Posterior vena cava (tissue), 2 donors: ENCODE measurements at regions not wholly inside any gene's neighbourhood (a gene's known extent, or its start where the extent isn't known, plus 50 kb on each side); places are given as distances from the start of the nearest gene placed in this dataset.

Experiments
- DNase-seq: peaks from one replicate; pipeline ENCODE4 v3.0.0-alpha.2; 2020; ENCODE audit warnings: low spot score
- intact Hi-C, 2 donors: fragments of 100-400 bp; cut with DNase I; formaldehyde crosslinking; loops; one replicate each; pipeline versions ENCODE4 v1.14.1 to v1.14.2; 2022 to 2023
- donor health status: DM: yes; HTN: yes; CAD: no.
- donor health status: DM: yes; HTN: yes; CAD: no.

DNA sequence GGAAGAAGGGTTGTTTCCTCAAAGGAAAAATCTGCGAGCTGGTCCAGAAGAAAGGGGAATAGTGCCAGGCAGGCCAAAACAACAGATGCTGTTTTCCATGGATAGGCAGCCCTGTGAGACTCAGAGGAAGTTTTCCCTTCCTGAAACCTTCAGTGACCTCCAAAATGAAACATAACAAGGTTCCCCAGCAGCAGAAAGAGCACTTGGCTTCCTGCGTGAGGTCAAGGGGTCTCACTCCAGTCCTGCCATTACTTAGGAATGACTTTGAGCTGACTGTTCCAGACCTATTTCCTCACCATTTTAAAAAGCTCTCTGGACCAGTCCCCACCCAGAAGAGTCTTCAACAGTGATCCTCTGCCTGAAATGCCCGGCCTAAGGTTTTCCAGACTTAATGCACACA, 104.6 kb upstream of the IPO5 start:
- DNase-seq, result no peak
- intact Hi-C loops, result no loop called here

GRCh38 chr13:97849305-97849704, 104.2 kb upstream of the IPO5 start:
- DNase-seq, result no peak
- intact Hi-C loops, result no loop called here

DNA sequence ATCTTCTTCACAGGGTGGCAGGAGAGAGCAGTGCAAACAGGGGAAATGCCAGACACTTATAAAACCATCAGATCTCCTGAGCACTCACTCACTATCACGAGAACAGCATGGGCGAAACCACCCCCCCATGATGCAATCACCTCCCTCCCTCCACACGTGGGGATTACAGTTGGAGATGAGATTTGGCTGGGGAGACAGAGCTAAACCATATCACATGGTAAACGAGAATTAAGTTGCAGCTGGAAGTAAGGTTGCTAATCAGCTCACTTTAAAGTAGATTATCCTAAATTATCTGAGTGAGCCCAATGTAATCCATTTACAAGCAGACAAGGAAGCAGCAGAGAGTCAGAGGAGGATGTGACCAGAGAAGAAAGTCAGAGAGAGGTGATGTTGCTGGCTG, 102.2 kb upstream of the IPO5 start:
- DNase-seq, result no peak
- intact Hi-C loops, result loop anchor here (5.0 to 10.0 kb wide), 2 partner anchors 124 to 131 kb away; no protein-coding TSS in a partner anchor

DNA sequence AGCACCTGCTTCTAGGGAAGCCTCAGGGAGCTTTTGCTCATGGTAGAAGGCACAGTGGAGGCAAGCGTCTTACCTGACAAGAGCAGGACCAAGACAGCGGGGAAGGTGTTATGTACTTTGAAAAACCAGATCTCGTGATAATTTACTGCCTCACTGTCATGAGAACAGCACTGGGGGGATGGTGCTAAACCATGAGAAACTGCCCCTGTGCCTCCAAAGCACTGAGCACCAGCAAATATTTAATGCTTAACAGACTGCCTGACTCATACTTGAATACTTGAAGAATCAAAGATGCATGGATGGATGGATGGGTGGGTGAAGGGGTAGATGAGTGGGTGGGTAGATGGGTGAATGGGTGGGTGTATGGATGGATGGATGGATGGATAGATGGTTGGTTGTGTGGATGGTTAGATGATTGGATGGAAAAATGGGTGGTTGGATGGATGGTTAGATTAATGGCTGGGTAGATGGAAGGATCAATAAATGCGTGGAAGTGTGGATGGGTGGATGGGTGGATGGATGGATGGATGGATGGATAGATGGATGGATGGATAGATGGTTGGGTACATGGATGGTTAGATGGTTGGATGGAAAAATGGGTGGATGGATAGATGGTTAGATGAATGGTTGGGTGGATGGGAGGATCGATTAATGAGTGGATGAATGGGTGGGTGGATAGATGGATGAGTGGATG, 101.1 kb upstream of the IPO5 start:
- no peak for DNase-seq
- intact Hi-C loops, result loop anchor here (5.0 to 10.0 kb wide), 2 partner anchors 122 to 130 kb away; no protein-coding TSS in a partner anchor

DNA sequence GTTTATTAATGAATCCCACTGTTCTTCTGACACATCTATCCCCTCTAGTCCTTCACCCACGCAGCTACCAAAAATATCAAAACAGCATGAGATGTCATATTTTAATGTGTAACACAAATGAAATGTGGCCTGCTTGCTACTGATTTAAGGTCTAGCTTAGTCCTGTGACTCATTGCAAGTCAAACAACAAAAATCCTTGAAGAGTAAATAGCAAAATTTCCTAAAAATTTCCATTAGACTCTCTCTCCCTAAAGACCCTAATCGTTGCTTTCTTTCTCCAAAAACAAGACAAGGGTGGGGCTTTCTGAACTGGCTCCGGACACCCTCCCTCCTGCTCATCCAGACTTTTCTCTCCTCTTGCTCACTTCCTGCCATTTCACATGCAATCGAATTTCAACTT, 99.9 kb upstream of the IPO5 start:
- DNase-seq, result no peak
- intact Hi-C loops, result loop anchor here (5.0 to 10.0 kb wide), 2 partner anchors 121 to 129 kb away; no protein-coding TSS in a partner anchor

- DNase-seq, result peak; percentile 86
- intact Hi-C loops, result loop anchor here in 1 of 2 donors (10.0 kb wide), 1 partner anchor 119 kb away; no protein-coding TSS in a partner anchor
Observed at GRCh38 chr13:97855570-97856303, 97.7 kb upstream of the IPO5 start.

DNA sequence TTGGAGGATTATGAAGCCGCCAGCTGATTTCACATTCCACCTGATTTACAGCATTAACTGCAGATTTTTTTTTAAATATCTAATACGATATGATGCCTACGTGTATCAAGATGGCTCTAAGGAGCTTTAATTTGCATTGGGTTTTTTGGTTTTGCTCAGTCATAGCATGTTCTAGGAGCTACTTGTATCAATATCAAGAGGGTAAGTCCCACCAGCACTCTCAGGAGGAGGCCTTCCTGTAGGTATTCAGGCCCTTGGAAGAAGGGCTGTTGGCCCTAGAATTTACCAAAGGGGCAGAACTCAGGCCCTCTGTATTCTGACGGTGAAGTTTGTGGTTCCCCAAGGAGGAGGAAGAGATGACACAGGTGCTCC, 97.2 kb upstream of the IPO5 start:
- no peak for DNase-seq
- intact Hi-C loops, result loop anchor here in 1 of 2 donors (10.0 kb wide), 1 partner anchor 119 kb away; no protein-coding TSS in a partner anchor

GRCh38 chr13:97858161-97858560, 95.3 kb upstream of the IPO5 start:
- no peak for DNase-seq
- intact Hi-C loops, result loop anchor here in 1 of 2 donors (10.0 kb wide), 1 partner anchor 117 kb away; no protein-coding TSS in a partner anchor

DNA sequence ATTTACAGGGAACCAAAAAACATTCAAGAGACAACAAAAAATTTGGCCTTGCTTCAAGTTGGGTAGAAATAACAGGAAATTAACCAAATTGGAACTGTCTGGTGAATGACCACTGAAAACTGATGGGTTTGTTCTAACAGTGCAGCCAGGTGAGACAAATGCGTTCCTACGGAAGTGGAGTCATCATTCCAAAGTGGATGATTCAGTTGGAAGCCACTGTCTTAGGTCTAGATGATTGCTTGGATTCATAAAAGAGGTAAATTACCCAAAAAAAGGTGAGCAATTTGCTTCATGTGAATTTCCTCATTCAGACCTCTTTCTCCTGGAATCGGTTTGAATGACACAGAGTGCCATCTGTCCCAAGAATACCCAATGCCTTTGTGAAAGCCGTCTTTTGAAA, 87.1 kb upstream of the IPO5 start:
- intact Hi-C loops, result no loop called here

GRCh38 chr13:97866751-97867150, 86.7 kb upstream of the IPO5 start:
- intact Hi-C loops, result no loop called here
- DNase-seq, result no peak

More for the DNA sequence above, 87.1 kb upstream of the IPO5 start:
- DNase-seq, result no peak

- intact Hi-C loops, result no loop called here
- no peak for DNase-seq
Observed at GRCh38 chr13:97873398-97873797, 80.1 kb upstream of the IPO5 start.

DNA sequence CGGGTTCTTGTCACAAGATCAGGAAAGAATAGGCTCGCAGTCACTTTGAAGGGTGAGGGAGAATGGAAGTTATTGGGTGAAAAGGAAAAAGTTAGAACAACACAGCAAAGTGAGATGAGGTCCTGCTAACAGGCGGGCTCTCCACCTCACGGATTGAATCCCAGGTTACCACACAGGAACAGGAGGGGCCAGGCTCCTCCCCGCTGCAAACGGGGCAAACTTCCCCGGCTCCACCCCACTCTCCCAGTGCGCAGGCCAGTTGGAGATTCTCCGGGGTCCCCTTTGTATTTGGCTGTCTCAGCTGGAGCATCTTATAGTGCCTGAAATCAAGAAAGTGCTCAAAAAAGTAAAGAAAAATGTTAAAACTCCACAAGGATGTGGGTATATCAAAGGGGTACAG, 78.3 kb upstream of the IPO5 start:
- DNase-seq, result no peak
- intact Hi-C loops, result no loop called here

DNA sequence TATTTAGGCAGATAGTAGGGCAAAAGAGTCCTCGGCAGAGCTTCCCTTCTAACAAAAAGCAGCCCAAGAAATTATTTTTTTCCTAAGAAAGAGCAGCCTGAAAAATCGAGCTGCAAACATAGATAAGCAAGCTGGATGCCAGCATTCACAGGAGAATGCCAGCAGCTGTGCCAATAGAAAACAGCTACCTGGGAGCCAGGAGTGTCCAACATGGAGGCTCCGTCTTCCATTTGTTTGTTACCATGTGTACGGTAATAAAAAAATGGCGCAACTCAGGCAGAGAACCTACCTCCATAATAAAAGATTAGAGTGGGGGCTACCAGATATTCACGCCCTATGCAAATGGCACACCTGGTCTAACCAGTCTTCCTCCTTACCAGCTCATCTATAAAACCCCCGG, 77.6 kb upstream of the IPO5 start:
- DNase-seq, result no peak

GRCh38 chr13:97878431-97879375, 74.8 kb upstream of the IPO5 start:
- DNase-seq, result no peak
- intact Hi-C loops, result no loop called here

More for the DNA sequence above, 77.6 kb upstream of the IPO5 start:
- intact Hi-C loops, result no loop called here

GRCh38 chr13:97879646-97880310, 73.7 kb upstream of the IPO5 start:
- intact Hi-C loops, result no loop called here
- DNase-seq, result no peak

DNA sequence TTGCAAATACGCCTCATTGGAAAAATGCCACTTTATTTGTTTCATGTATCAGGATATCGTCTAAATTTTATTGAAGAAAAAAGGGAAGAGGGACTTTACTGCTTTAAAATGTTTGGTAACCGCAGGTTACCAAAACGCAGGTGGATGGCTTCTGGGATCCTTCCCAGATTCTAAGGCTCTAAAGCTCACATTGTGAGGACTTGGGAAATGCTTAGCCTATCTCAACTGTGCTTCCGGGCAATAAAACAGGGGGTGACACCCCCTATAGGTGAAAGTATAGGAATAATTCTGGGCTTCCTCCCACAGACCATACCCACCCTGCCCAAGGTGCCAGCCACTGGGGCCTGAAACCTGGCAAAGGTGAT, 73.2 kb upstream of the IPO5 start:
- intact Hi-C loops, result no loop called here
- DNase-seq, result no peak

DNA sequence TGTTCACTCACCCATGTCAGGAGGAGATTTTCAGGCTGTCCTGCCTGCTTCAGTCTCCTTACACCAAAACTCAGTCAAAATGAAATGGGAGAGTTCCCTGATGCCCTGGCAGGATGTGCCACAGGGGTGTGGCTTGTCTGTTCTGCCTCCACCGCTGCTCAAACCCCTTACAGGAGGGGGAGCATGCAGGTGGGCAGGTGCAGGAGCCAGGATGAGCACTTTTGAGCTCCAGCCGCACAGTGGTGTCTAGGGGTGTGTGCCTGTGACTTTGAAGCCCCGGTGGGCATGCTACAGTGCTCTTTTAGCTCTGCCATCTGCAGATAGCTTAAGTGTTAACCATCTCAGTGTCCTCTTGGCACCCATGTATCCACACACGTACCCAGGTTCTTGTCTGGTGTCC, 71.9 kb upstream of the IPO5 start:
- no peak for DNase-seq
- intact Hi-C loops, result no loop called here

- no peak for DNase-seq
- intact Hi-C loops, result no loop called here
Observed at GRCh38 chr13:97883396-97883795, 70.1 kb upstream of the IPO5 start.
